ENCODE measurements at regions not wholly inside any gene's neighbourhood (a gene's known extent, or its start where the extent isn't known, plus 50 kb on each side); places are given as distances from the start of the nearest gene placed in this dataset.

DNA sequence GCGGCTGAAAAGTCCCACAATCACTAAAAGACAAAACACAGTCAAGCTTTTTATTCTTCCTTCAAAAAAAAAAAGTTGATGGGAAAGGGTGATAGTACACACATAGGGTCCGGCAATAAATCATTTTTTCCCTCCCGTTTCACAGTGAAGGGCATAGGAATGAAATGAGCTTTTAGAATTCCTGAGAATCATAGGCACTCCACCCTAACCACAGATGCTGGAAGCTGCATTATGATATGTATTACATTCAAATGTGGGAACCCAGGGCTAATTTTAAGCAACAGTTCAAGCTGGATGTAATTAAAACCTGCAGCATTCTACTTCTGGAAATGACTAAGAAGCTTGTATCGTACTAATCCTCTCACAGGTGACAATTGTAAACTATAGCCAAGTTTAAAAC is 75.7 kb upstream of the KCNJ15 start:
- in situ Hi-C loops (cut with HindIII; ENCODE audit: low sequenced_read_pairs) = no loop called here

DNA sequence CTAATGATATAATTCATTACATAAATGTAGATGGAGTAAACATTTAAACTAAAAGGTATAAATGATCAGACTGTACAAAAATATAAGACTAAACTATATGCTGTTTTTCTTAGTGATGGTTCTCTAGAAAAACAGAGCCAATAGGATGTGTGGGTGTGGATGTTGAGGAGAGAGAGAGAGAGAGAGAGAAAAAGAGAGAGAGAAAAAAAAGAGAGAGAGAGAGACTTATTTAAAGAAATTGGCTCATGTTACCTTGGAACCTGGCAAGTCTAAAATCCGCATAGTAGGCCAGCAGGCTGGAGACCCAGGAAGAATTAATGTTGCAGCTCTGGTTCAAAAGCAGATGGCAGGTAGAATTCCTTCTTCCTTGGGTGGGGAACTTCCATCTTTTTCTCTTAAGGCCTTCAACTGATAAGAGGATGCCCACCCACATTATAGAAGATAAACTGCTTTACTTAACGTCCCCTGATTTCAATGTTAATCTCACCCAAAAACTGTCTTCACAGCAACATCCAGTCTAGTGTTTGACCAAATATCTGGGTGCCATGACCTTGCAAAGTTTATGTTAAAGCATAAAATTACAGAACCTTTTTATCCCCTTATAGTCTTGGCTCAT is 74.3 kb upstream of the KCNJ15 start:
- in situ Hi-C loops (cut with HindIII; ENCODE audit: low sequenced_read_pairs) = no loop called here

DNA sequence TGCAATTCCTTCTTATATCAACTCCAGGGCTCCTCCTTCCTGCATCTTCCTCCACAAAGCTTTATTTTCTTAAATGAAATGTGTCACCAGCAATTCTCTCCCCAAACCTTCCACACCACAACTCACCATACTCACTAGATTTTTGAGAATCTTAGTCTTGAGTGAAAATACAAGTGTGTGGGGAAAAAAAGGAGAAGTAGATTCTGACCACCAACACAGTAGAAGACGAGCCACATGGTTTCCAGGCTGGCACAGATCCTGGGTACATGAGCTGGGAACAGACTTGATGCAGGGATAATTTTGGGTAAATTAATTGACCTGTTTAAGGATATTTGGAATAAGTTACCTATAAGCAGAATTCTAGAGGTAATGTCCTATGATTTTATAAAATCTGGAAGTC is 72.8 kb upstream of the KCNJ15 start:
- in situ Hi-C loops (cut with HindIII; ENCODE audit: low sequenced_read_pairs) = no loop called here

DNA sequence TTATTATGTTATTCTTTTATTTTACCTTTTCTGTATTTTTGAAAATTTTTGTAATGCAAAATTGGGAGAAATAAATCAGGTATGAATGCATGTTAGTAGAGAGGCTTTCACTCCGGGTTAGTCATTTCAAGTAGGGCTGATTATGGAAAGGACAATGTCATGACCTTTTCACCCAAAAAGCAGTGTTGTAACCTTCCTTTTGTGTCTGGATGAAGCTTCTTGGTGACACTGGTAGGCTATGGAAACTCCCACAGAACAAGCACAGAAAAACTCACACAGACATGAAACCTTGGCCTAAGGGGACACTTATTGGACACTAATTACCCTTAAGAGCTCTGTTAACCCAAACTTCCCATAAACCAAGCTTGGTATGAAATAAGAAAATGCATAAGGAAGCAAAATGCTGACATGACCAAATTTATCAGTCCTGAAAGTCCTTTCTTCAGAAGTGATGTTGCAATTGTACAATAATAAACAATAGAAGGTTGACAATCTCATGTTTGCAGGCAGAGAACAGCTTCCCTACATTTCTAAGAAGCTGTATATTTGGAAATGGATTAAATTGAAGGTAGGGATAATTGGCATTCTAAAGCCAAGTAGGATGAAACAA is 70.0 kb upstream of the KCNJ15 start:
- in situ Hi-C loops (cut with HindIII; ENCODE audit: low sequenced_read_pairs) = no loop called here

DNA sequence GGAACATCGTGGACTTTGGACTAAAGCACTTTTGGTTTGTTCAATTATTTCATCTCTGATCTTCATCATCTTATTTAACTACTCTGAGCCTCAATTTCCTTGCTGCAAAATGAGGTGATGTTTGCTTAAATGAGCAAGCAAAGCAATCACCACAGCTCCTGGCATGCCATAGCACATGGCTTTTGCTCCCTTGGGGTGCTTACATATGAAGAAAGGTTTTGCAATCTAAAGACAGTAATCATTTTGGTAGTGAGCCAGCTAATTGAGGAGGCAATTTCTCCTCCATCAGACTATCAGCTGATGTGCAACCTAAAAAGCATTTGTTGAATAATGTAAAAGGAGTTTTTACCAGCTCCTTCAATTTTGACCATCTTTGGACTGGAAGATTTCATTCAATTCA is 68.8 kb upstream of the KCNJ15 start:
- in situ Hi-C loops (cut with HindIII; ENCODE audit: low sequenced_read_pairs) = no loop called here

GRCh38 chr21:38196036-38196435 is 60.8 kb upstream of the KCNJ15 start:
- in situ Hi-C loops (cut with HindIII; ENCODE audit: low sequenced_read_pairs) = no loop called here

GRCh38 chr21:38202811-38203210 is 54.0 kb upstream of the KCNJ15 start:
- in situ Hi-C loops (cut with HindIII; ENCODE audit: low sequenced_read_pairs) = no loop called here

- in situ Hi-C loops (cut with HindIII; ENCODE audit: low sequenced_read_pairs) = no loop called here
Observed at GRCh38 chr21:38203229-38203628, 53.6 kb upstream of the KCNJ15 start.

DNA sequence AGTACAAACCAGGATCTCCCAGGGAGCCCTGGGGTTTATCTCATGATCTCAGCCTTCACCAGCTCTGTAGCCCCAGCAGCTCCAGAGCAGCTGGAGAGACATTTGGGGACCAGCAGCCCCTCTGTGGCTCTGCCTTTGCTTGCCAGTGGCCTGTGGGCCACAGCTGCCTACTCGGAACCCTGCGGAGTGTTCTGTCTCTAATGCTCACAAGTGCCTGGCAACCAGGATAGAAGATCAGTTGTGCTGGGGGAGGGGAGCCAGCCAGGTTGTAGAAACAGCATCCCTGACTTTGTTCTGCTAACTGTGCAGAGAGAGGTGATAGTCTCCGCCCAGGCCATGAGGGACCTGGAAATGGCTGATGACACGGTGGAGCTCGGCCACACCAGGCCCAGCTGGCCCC is 50.9 kb upstream of the KCNJ15 start:
- in situ Hi-C loops (cut with HindIII; ENCODE audit: low sequenced_read_pairs) = no loop called here

GRCh38 chr21:38206646-38207045 is 50.1 kb upstream of the KCNJ15 start:
- in situ Hi-C loops (cut with HindIII; ENCODE audit: low sequenced_read_pairs) = no loop called here

Measured in endothelial cell of hepatic sinusoid (primary cell).